IMR-90 (cell line): ENCODE measurements at regions not wholly inside any gene's neighbourhood (a gene's known extent, or its start where the extent isn't known, plus 50 kb on each side); places are given as distances from the start of the nearest gene placed in this dataset.

Experiments
- ATAC-seq: fragments of 200-7000 bp; cut with Tn5 transposase; 2 replicates; pipeline ENCODE4 v1.9.1; 2020; ENCODE audit warnings: low read depth, mild to moderate bottlenecking, moderate library complexity
- BruUV-seq: library from RNA; stranded (reverse); fragments of 400-500 nt; replicated peaks from 2 replicates; lab custom pipeline; 2021; lab: Mats Ljungman, UMichigan
- CTCF ChIA-PET: fragments of 300-600 bp; formaldehyde crosslinking; extraction: SDS; loops from one replicate; lab custom pipeline; 2021; ENCODE audit warnings: antibody characterized with exemption; lab: Yijun Ruan, JAX
- POLR2A ChIA-PET: fragments of 300-600 bp; sonication (Branson Sonifier 250); formaldehyde crosslinking; loops from one replicate; lab custom pipeline; 2022; ENCODE audit warnings: antibody characterized with exemption; ENCODE audit not compliant: unreplicated experiment; lab: Charles Lee
- DNase-seq: peaks from one replicate; pipeline ENCODE4 v3.0.0; 2013
- H2AFZ ChIP-seq: replicated peaks from 2 replicates; pipeline ENCODE3; 2013; ENCODE audit warnings: low read length, mild to moderate bottlenecking; ENCODE audit not compliant: poor library complexity
- H2AK5ac ChIP-seq: 2 replicates; pipeline ENCODE4 v1.6.1; 2013; ENCODE audit warnings: low read depth, low read length, inconsistent platforms
- H2AK9ac ChIP-seq: replicated peaks from 2 replicates; pipeline ENCODE3; 2013; ENCODE audit warnings: mild to moderate bottlenecking, low read depth, low read length, moderate library complexity; ENCODE audit not compliant: poor library complexity
- H2BK120ac ChIP-seq: 2 replicates; pipeline ENCODE4 v1.6.1; 2013; ENCODE audit warnings: low read depth, low read length, inconsistent platforms
- H2BK15ac ChIP-seq: 3 replicates; pipeline ENCODE4 v1.6.1; 2013; ENCODE audit warnings: low read depth, low read length, inconsistent platforms
- H2BK20ac ChIP-seq: 2 replicates; pipeline ENCODE4 v1.6.1; 2013; ENCODE audit warnings: low read depth, mild to moderate bottlenecking, inconsistent platforms, low read length, moderate library complexity
- H2BK5ac ChIP-seq: 2 replicates; pipeline ENCODE4 v1.6.1; 2013; ENCODE audit warnings: mild to moderate bottlenecking, low read depth, low read length, inconsistent platforms; ENCODE audit not compliant: poor library complexity, severe bottlenecking
- H3K14ac ChIP-seq: replicated peaks from 2 replicates; pipeline ENCODE4 v1.6.1; 2013; ENCODE audit warnings: low read depth, low read length, inconsistent platforms
- H3K18ac ChIP-seq: 2 replicates; pipeline ENCODE4 v1.6.1; 2013; ENCODE audit warnings: low read depth, low read length, control low read depth
- H3K23ac ChIP-seq: 2 replicates; pipeline ENCODE4 v1.6.1; 2013; ENCODE audit warnings: low read depth, low read length, inconsistent platforms
- H3K27ac ChIP-seq: 2 replicates; pipeline ENCODE4 v1.5.1; 2013; ENCODE audit warnings: mild to moderate bottlenecking, control low read depth, low read length; ENCODE audit not compliant: insufficient read depth
- H3K27me3 ChIP-seq: 2 replicates; pipeline ENCODE4 v1.6.1; 2013; ENCODE audit warnings: low read length; ENCODE audit not compliant: control insufficient read depth, insufficient read depth
- H3K36me3 ChIP-seq: 2 replicates; pipeline ENCODE4 v1.6.1; 2013; ENCODE audit warnings: low read length, mixed read lengths; ENCODE audit not compliant: control insufficient read depth, insufficient read depth
- H3K4ac ChIP-seq: 2 replicates; pipeline ENCODE4 v1.6.1; 2013; ENCODE audit warnings: low read depth, low read length, inconsistent platforms
- H3K4me1 ChIP-seq: 2 replicates; pipeline ENCODE4 v1.6.1; 2013; ENCODE audit warnings: low read length, mixed read lengths; ENCODE audit not compliant: control insufficient read depth, insufficient read depth
- H3K4me2 ChIP-seq: 2 replicates; pipeline ENCODE4 v1.6.1; 2013; ENCODE audit warnings: low read depth, mild to moderate bottlenecking, control low read depth, low read length, moderate library complexity
- H3K4me3 ChIP-seq: 2 replicates; pipeline ENCODE4 v1.5.1; 2013; ENCODE audit warnings: low read depth, mild to moderate bottlenecking, control low read depth, low read length, moderate library complexity; ENCODE audit not compliant: insufficient read depth
- H3K56ac ChIP-seq: 2 replicates; pipeline ENCODE4 v1.6.1; 2013; ENCODE audit warnings: low read length, inconsistent platforms; ENCODE audit not compliant: insufficient read depth; ENCODE audit errors: extremely low read depth
- H3K79me1 ChIP-seq, 2 experiments: 2 replicates each; pipeline ENCODE4 v1.6.1; 2013; ENCODE audit warnings: low read length in 2 of 2, inconsistent platforms in 1 of 2, low read depth in 1 of 2
- H3K9ac ChIP-seq: 2 replicates; pipeline ENCODE4 v1.6.1; 2013; ENCODE audit warnings: low read depth, low read length, control low read depth
- H3K9me1 ChIP-seq: 2 replicates; pipeline ENCODE4 v1.6.1; 2013; ENCODE audit warnings: low read length, inconsistent platforms; ENCODE audit not compliant: insufficient read depth
- H3K9me3 ChIP-seq: 2 replicates; pipeline ENCODE4 v1.6.1; 2013; ENCODE audit warnings: low read length; ENCODE audit not compliant: control insufficient read depth, insufficient read depth
- H4K20me1 ChIP-seq: 2 replicates; pipeline ENCODE4 v1.6.1; 2013; ENCODE audit warnings: low read length, inconsistent platforms; ENCODE audit not compliant: insufficient read depth
- H4K5ac ChIP-seq: 2 replicates; pipeline ENCODE4 v1.6.1; 2013; ENCODE audit warnings: mild to moderate bottlenecking, low read depth, low read length, control low read depth
- H4K8ac ChIP-seq, 2 experiments: 2 replicates each; pipeline ENCODE4 v1.6.1; 2013; ENCODE audit warnings: low read depth in 2 of 2, low read length in 2 of 2, control low read depth in 1 of 2, inconsistent platforms in 1 of 2
- H4K91ac ChIP-seq: 2 replicates; pipeline ENCODE4 v1.6.1; 2013; ENCODE audit warnings: low read depth, low read length, inconsistent platforms; ENCODE audit not compliant: insufficient read depth
- CHD1 ChIP-seq: IDR thresholded peaks from 2 replicates; pipeline ENCODE4 v1.6.1; 2012; ENCODE audit warnings: low read depth, low read length, improper control_type of control experiment
- ELK1 ChIP-seq: fragments of 150-350 bp; IDR thresholded peaks from 2 replicates; pipeline ENCODE4 v1.6.1; 2016; ENCODE audit warnings: low read depth, mild to moderate bottlenecking, low read length, moderate library complexity, borderline replicate concordance
- FOS ChIP-seq: fragments of 150-350 bp; IDR thresholded peaks from 2 replicates; pipeline ENCODE4 v1.6.1; 2016; ENCODE audit warnings: low read depth, low read length
- MAFK ChIP-seq: IDR thresholded peaks from 2 replicates; pipeline ENCODE4 v1.6.1; 2012; ENCODE audit warnings: low read depth, low read length, improper control_type of control experiment
- MXI1 ChIP-seq: IDR thresholded peaks from 2 replicates; pipeline ENCODE4 v1.6.1; 2012; ENCODE audit warnings: low read depth, mild to moderate bottlenecking, low read length, moderate library complexity, borderline replicate concordance
- RAD21 ChIP-seq: IDR thresholded peaks from 2 replicates; pipeline ENCODE4 v1.6.1; 2012; ENCODE audit warnings: low read length, improper control_type of control experiment
- RFX5 ChIP-seq: IDR thresholded peaks from 2 replicates; pipeline ENCODE4 v1.8.0; 2012; ENCODE audit warnings: low read depth, mild to moderate bottlenecking, low read length, moderate library complexity
- SMC3 ChIP-seq: fragments of 150-350 bp; IDR thresholded peaks from 2 replicates; pipeline ENCODE4 v1.6.1; 2016; ENCODE audit warnings: low read depth, mild to moderate bottlenecking, antibody characterized with exemption, low read length, moderate library complexity
- WGBS, 2 experiments: methylation state at CpG; one replicate each; pipeline versions ENCODE4 v1.1.5 to v1.1.7; 2013; ENCODE audit warnings: missing lambda C conversion rate in 2 of 2; ENCODE audit not compliant: insufficient read length in 1 of 2; ENCODE audit errors: extremely low coverage in 2 of 2; 5-methylcytosine and 5-hydroxymethylcytosine counted together
- dilution Hi-C: fragments of 300-500 bp; cut with HindIII; formaldehyde crosslinking; loops from one replicate; pipeline ENCODE4 v1.14.3; 2018; ENCODE audit warnings: low sequenced_read_pairs; ENCODE audit not compliant: unreplicated experiment
- in situ Hi-C: fragments of 300-500 bp; cut with MboI; formaldehyde crosslinking; loops from 3 replicates; pipeline ENCODE4 v1.14.3; 2019; ENCODE audit warnings: low sequenced_read_pairs, inconsistent platforms, mixed read lengths
- intact Hi-C: fragments of 100-400 bp; cut with micrococcal nuclease; formaldehyde crosslinking; loops from 2 replicates; pipeline ENCODE4 v1.10.0; 2022

DNA sequence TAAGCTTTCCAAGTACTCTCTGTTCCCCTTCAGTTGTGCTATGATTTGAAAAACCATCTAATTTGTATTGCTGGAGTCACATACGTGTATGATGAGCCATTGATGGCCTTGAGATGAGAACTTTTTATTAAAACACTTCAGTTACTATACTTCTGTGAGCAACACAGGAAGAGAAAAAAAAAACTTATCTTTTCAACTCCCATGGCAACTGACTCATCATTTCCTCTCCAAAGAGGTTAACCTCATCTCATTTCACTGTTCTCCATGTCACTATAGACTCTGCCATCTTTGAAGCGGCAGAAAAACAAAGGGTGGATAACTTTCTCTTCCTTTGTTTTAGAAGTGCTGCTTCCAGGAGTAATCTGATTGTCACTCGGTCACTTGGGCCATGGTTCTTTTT is 104.3 kb upstream of the PCSK1 start:
- Histone ChIP-seq H2BK15ac (0 out of 3 replicates have a peak overlapping the region, but pooled peaks have one; percentile 29), H4K8ac (peak overlapping the region; percentile 73 to 92), H3K23ac (peak overlapping the region; percentile 31; the same call in 1 of the 2 replicates), H3K4ac (peak overlapping the region; percentile 81; the same call in 1 of the 2 replicates), H4K20me1 (no peaks in the 10 kb centered on the region), H3K27me3 (no peaks in the 10 kb centered on the region), H2BK120ac (peak overlapping the region; percentile 62; the same call in 1 of the 2 replicates), H4K5ac (peak overlapping the region; percentile 94; the same call in 1 of the 2 replicates), H2BK5ac (peak overlapping the region; percentile 85), H3K56ac (no peak overlapping the region), H3K18ac (peak overlapping the region; percentile 92), H2BK20ac (peak overlapping the region; percentile 88), H2AK9ac (no peak overlapping the region), H3K14ac (peak overlapping the region; percentile 93), H3K9me3 (no peaks in the 10 kb centered on the region), H3K4me1 (peaks cover 5% of the 10 kb centered on the region; the same call in 1 of the 2 replicates), H2AFZ (peak overlapping the region; percentile 71), H2AK5ac (no peak overlapping the region), H3K4me2 (peak overlapping the region; percentile 64; the same call in 1 of the 2 replicates), H3K4me3 (no peak overlapping the region), H4K91ac (peak overlapping the region; percentile 50; the same call in 1 of the 2 replicates), H3K36me3 (no peaks in the 10 kb centered on the region), H3K9ac (no peak overlapping the region), H3K27ac (no peak overlapping the region), H3K9me1 (no peaks in the 10 kb centered on the region), H3K79me1 (no peaks in the 10 kb centered on the region)
- dilution Hi-C loops: no loop called here
- ChIA-PET CTCF (no interaction called here), POLR2A (no interaction called here)
- WGBS, 2 experiments: no CpG with 5 or more reads among the region's 3 CpGs
- in situ Hi-C loops: no loop called here
- ATAC-seq (peak; percentile 85), DNase-seq (peak; percentile 89)
- BruUV-seq: no TSS peak
- intact Hi-C loops: no loop called here
- TF ChIP-seq SMC3 (no peak), FOS (peak; percentile 40), CHD1 (no peak), RFX5 (peak; percentile 59; the same call in 1 of the 2 replicates), MXI1 (no peak), RAD21 (no peak), ELK1 (no peak), MAFK (peak; percentile 20; the same call in 1 of the 2 replicates)
